Hematopoietic multipotent progenitor cell treated with erythropoietin and hydrocortisone succinate and interleukin-3 and kit ligand, for 4 days (in vitro differentiated cells): ENCODE measurements at regions not wholly inside any gene's neighbourhood (a gene's known extent, or its start where the extent isn't known, plus 50 kb on each side); places are given as distances from the start of the nearest gene placed in this dataset.
"Not testable (repeated sequence)": the region's sequence is repeated elsewhere in the genome, so short reads cannot be mapped to it uniquely, and the experiment has no call there.

ENCODE experiments used
- DNase-seq: peaks from one replicate; pipeline ENCODE4 v3.0.0-alpha.2; 2015

DNA sequence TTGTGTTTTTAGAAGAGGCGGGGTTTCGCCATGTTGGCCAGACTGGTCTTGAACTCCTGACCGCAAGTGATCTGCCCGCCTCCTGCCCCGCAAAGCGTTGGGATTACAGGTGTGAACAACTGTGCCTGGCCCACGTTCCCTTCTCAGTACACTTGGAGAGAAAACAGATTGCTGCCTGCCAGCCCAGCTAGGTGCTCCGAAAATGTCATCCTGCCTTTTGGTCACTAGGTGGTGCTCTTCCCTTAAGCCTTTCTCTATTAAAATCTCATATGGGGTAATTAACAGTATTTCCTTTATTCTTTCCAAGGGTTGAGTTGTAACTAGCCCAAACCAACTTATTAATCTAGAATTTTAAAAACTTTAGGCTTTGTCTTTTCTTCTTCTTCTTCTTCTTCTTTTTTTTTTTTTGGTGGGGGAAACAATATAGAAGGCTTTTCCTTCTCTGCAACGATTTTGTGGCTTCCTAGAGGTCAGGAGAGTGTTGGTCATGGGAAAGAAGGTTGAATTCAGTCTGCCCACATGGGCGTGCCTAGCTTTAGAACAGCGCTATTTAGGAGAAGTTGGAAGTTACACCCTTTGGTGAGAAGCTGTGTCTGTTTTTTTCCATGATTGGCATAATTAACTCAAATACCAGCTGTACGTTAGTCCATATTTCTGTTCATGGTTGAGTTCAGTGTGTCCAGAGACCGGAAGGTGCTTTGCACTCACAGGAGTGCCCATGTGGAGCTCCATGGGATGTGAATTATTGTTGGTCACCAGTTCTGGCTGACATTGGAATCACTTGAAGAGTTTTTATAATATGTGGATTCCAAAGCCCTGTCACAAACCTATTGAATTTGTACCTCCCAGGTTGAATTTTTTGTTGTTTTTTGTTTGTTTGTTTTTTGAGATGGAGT, 110.1 kb downstream of the LAT start:
- not testable (repeated sequence) for DNase-seq

DNA sequence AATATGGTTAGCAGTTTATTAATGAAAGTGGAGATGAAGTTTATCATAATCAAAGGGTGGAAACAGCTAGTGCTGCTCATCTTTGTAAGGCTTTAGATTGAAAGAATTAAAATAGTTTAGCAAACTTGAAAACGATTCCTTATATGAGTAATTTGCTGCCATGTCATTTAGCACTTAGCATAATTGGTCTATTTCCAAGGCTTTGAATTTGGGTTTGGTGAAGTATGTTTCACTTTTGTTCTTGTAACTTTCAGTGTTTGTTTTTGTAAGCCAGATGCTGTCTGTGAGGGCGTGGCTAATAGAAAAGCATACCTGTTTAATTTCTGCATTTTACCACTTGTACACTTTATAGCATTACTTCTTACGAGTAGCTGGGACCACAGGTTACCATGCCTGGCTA, 109.5 kb downstream of the LAT start:
- DNase-seq, result not testable (repeated sequence)

DNA sequence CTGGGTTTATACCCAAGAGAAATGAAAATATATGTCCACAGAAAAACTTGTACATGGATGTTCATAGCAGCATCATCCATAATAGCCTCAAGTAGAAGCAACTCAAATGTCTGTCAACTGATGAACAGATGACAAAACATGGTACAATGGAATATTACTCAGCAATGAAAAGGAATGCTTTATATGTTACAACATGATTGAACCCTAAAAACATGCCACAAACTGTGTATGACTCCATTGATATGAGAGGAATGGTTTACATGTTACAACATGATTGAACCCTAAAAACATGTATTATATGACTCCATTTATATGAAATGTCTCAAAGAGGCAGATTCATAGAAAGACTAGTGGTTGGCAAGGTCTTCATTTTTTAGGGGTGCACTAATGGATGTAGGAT, 104.8 kb downstream of the LAT start:
- not testable (repeated sequence) for DNase-seq

DNA sequence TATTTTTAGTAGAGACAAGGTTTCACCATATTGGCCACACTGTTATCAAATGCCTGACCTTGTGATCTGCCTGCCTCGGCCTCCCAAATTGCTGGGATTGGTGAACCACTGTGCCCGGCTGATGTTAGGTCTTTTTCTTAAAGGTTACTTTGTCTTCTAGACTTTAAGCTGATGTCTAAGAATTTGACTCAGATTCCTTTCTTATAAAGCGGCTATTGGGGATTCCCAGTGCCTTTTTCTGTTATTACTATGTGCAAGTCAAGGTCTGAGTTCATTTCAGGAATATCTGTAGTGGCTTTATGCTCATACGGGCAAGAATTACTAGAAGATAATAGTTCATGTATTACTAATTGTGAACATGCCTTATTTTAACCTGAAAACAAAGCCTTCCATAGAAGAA, 102.8 kb downstream of the LAT start:
- DNase-seq, result not testable (repeated sequence)

DNA sequence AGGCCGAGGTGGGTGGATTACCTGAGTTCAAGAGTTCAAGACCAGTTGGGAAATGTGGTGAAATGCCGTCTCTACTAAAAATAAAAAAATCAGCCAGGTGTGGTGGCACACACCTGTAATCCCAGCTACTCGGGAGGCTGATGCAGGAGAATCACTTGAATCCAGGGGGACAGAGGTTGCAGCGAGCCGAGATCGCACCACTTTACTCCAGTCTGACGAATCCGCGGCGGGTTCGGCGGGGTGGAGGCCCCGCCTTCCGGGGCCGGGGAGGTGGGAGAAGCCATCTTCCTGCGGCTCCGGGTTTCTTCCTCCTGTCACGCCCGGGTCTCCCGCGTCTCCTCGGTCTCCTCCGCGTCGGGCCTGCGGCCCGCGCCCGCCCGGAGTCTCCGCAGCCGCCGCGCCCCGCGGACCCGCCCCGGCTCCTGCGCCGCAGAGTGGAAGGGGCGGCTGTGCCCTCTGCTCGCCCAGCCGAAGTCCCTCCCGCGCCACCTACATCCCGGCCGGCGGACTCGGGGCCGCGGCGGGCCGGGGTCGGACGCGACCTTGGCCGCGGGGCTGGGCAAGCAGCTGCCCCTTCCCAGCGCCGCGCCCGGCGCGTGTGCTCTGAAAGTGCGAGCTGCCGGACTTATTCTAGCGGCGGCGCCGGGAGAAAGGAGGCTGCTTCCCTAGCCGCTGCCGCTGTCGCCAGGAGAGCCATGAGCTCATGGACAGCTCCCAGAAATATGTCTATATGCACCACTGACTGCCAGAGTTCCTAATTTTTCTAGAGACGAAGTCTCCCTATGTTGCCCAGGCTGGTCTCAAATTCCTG, 97.2 kb downstream of the LAT start:
- peak; percentile 35 for DNase-seq

DNA sequence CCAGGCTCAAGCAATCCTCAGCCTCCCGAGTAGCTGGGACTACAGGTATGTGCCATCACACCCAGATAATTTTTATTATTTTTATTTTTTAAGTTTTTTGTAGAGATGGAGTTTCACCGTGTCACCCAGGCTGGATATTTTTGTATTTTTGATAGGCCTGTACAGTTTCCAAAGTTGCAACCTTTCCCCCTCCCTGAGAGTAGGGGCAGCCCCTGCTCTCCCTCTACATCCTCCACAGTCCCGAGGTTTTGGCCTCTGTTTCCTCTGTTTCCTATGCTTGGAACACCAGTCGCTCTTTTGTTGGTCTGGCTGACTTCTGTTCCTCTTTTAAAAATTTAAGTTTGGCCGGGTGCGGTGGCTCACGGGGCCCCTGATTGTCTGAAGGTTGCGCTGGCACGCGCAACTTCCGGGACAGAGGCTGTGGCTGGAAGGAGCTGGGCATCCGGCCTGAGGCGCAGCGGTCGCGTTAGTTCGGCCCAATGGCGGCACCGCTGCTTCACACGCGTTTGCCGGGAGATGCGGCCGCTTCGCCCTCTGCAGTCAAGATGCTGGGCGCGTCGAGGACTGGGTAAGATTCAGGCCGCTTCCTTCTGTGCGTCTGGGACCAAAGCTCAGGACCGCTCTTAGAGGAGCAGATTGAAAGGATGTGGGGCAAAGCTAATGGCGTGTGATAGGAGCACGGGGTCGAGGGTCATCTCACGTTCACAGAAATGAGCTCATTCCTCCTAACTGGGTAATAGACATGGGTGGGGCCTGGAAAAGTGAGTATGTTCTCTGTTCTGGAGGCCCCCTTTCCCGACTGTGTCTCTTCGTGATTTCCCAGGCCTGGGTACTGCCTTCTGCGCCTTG, 89.9 kb downstream of the LAT start:
- DNase-seq, result peak; percentile 77

DNA sequence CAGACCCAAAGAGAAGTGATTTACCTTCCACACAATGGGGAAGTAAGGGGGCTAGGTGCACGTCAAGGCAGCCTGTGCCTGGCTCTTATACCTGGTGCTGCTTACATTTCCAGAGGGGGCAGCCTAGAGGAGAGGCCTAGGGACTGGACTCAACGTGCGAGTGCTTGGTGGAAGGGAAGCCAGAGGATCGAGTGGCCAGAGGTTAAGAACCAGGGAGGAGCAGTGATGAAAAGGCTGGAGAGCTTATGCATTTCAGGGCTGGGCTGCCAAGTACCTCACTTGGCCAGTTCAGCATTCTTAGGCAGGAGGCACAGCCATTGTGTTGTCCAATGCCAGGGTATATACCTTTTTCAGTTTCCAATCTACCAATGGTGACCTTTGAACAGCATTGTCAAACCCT, 77.4 kb downstream of the LAT start:
- not testable (repeated sequence) for DNase-seq

DNA sequence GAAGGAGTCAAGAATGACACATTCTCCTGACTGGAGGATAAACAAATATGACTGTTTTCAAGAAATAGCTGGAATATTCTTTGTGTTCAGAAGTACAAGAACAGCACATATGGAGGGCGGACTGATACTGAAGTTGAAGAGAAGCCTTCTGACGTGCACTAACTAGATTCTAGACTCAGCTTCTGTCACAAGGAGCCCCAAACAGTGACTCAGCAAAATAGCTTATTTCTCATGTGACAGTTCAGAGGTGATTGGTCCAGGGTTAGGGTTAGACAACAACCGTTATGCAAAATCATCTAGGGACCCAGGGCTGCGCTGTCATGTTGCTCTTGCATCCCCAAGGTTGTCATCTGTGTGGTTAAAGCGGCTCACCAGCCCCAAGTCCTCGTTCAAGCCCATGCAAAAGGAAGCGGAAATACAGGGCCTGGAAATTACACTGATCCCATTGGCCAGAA, 76.6 kb downstream of the LAT start:
- DNase-seq, result not testable (repeated sequence)

DNA sequence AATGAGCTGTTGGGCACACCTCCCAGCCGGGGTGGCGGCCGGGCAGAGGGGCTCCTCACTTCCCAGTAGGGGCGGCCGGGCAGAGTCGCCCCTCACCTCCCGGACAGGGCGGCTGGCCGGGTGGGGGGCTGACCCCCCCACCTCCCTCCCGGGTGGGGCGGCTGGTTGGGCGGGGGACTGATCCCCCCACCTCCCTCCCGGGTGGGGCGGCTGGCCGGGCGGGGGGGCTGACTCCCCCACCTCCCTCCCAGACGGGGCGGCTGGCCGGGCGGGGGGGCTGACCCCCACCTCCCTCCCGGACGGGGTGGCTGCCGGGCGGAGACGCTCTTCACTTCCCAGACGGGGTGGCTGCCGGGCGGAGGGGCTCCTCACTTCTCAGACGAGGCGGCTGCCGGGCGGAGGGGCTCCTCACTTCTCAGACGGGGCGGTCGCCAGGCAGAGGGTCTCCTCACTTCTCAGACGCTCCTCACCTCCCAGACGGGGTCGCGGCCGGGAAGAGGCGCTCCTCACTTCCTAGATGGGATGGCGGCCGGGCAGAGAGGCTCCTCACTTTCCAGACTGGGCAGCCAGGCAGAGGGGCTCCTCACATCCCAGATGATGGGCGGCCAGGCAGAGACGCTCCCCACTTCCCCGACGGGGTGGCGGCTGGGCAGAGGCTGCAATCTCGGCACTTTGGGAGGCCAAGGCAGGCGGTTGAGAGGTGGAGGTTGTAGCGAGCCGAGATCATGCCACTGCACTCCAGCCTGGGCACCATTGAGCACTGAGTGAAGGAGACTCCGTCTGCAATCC, 75.4 kb downstream of the LAT start:
- DNase-seq, result not testable (repeated sequence)

DNA sequence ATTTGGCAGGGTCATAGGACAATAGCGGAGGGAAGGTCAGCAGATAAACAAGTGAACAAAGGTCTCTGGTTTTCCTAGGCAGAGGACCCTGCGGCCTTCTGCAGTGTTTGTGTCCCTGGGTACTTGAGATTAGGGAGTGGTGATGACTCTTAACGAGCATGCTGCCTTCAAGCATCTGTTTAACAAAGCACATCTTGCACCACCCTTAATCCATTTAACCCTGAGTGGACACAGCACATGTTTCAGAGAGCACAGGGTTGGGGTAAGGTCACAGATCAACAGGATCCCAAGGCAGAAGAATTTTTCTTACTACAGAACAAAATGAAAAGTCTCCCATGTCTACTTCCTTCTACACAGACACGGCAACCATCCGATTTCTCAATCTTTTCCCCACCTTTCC, 74.7 kb downstream of the LAT start:
- DNase-seq, result not testable (repeated sequence)
